ENCODE measurements at regions not wholly inside any gene's neighbourhood (a gene's known extent, or its start where the extent isn't known, plus 50 kb on each side); places are given as distances from the start of the nearest gene placed in this dataset.

GRCh38 chr4:124234771-124235170, 477.8 kb downstream of the ANKRD50 start:
- no peak for DNase-seq (ENCODE audit: low spot score)
- H3K36me3 Mint-ChIP-seq: no peaks in the 10 kb centered on the region
- H3K27ac Mint-ChIP-seq: no peak overlapping the region
- ATAC-seq: no peak
- CTCF ChIA-PET: no interaction called here
- peaks cover 3% of the 10 kb centered on the region; the same call in 1 of the 2 replicates for H3K9me3 Mint-ChIP-seq
- H3K4me3 Mint-ChIP-seq: no peak overlapping the region
- no peaks in the 10 kb centered on the region for H3K27me3 Mint-ChIP-seq (ENCODE audit: low read depth)
- POLR2A ChIA-PET: no interaction called here
- TF ChIP-seq ZNF416 (CRISPR knock-in tag; IDR thresholded peaks at IDR 0.05) (no peak), USF1 (CRISPR knock-in tag; IDR thresholded peaks at IDR 0.05) (no peak), FOXP1 (CRISPR knock-in tag; IDR thresholded peaks at IDR 0.05; ENCODE audit: borderline replicate concordance) (no peak), MYBL2 (CRISPR knock-in tag; IDR thresholded peaks at IDR 0.05) (no peak), HMGA2 (CRISPR knock-in tag; IDR thresholded peaks at IDR 0.05) (no peak), CREM (CRISPR knock-in tag; IDR thresholded peaks at IDR 0.05) (no peak), CBFB (CRISPR knock-in tag; IDR thresholded peaks at IDR 0.05; ENCODE audit: low read depth) (no peak)
- TF ChIP-seq, protein P1, sequence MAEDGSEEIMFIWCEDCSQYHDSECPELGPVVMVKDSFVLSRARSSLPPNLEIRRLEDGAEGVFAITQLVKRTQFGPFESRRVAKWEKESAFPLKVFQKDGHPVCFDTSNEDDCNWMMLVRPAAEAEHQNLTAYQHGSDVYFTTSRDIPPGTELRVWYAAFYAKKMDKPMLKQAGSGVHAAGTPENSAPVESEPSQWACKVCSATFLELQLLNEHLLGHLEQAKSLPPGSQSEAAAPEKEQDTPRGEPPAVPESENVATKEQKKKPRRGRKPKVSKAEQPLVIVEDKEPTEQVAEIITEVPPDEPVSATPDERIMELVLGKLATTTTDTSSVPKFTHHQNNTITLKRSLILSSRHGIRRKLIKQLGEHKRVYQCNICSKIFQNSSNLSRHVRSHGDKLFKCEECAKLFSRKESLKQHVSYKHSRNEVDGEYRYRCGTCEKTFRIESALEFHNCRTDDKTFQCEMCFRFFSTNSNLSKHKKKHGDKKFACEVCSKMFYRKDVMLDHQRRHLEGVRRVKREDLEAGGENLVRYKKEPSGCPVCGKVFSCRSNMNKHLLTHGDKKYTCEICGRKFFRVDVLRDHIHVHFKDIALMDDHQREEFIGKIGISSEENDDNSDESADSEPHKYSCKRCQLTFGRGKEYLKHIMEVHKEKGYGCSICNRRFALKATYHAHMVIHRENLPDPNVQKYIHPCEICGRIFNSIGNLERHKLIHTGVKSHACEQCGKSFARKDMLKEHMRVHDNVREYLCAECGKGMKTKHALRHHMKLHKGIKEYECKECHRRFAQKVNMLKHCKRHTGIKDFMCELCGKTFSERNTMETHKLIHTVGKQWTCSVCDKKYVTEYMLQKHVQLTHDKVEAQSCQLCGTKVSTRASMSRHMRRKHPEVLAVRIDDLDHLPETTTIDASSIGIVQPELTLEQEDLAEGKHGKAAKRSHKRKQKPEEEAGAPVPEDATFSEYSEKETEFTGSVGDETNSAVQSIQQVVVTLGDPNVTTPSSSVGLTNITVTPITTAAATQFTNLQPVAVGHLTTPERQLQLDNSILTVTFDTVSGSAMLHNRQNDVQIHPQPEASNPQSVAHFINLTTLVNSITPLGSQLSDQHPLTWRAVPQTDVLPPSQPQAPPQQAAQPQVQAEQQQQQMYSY (CRISPR knock-in tag; IDR thresholded peaks at IDR 0.05): no peak
- TF ChIP-seq, protein P2, sequence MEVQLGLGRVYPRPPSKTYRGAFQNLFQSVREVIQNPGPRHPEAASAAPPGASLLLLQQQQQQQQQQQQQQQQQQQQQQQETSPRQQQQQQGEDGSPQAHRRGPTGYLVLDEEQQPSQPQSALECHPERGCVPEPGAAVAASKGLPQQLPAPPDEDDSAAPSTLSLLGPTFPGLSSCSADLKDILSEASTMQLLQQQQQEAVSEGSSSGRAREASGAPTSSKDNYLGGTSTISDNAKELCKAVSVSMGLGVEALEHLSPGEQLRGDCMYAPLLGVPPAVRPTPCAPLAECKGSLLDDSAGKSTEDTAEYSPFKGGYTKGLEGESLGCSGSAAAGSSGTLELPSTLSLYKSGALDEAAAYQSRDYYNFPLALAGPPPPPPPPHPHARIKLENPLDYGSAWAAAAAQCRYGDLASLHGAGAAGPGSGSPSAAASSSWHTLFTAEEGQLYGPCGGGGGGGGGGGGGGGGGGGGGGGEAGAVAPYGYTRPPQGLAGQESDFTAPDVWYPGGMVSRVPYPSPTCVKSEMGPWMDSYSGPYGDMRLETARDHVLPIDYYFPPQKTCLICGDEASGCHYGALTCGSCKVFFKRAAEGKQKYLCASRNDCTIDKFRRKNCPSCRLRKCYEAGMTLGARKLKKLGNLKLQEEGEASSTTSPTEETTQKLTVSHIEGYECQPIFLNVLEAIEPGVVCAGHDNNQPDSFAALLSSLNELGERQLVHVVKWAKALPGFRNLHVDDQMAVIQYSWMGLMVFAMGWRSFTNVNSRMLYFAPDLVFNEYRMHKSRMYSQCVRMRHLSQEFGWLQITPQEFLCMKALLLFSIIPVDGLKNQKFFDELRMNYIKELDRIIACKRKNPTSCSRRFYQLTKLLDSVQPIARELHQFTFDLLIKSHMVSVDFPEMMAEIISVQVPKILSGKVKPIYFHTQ (CRISPR knock-in tag; IDR thresholded peaks at IDR 0.05): no peak
- TF ChIP-seq, protein P3, sequence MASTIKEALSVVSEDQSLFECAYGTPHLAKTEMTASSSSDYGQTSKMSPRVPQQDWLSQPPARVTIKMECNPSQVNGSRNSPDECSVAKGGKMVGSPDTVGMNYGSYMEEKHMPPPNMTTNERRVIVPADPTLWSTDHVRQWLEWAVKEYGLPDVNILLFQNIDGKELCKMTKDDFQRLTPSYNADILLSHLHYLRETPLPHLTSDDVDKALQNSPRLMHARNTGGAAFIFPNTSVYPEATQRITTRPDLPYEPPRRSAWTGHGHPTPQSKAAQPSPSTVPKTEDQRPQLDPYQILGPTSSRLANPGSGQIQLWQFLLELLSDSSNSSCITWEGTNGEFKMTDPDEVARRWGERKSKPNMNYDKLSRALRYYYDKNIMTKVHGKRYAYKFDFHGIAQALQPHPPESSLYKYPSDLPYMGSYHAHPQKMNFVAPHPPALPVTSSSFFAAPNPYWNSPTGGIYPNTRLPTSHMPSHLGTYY (CRISPR knock-in tag; IDR thresholded peaks at IDR 0.05): no peak
- H3K4me1 Mint-ChIP-seq: peaks cover 4% of the 10 kb centered on the region; the same call in 1 of the 2 replicates

- H3K9me3 Mint-ChIP-seq: peaks cover 34% of the 10 kb centered on the region
- ATAC-seq (no peak), DNase-seq (ENCODE audit: low spot score) (no peak)
- peaks cover 4% of the 10 kb centered on the region; the same call in 1 of the 2 replicates for H3K36me3 Mint-ChIP-seq
- no peak overlapping the region for H3K4me3 Mint-ChIP-seq
- H3K27me3 Mint-ChIP-seq (ENCODE audit: low read depth): no peaks in the 10 kb centered on the region
- no peaks in the 10 kb centered on the region for H3K4me1 Mint-ChIP-seq
- POLR2A ChIA-PET: no interaction called here
- H3K27ac Mint-ChIP-seq: no peak overlapping the region
- CTCF ChIA-PET: no interaction called here
- TF ChIP-seq SMAD3 (CRISPR knock-in tag; IDR thresholded peaks at IDR 0.05; ENCODE audit: borderline replicate concordance): no peak
- no peak for TF ChIP-seq TEAD4 (CRISPR knock-in tag; IDR thresholded peaks at IDR 0.05)
- no peak for TF ChIP-seq FOXJ3 (CRISPR knock-in tag; IDR thresholded peaks at IDR 0.05; ENCODE audit: borderline replicate concordance)
- TF ChIP-seq CREB1 (CRISPR knock-in tag; IDR thresholded peaks at IDR 0.05): no peak
- no peak for TF ChIP-seq RELA (CRISPR knock-in tag; IDR thresholded peaks at IDR 0.05; ENCODE audit: borderline replicate concordance)
- TF ChIP-seq ELF4 (CRISPR knock-in tag; IDR thresholded peaks at IDR 0.05; ENCODE audit: low read depth): no peak
- no peak for TF ChIP-seq ATF3 (CRISPR knock-in tag; conservative IDR thresholded peaks at IDR 0.05)
- no peak for TF ChIP-seq CDX4 (CRISPR knock-in tag; IDR thresholded peaks at IDR 0.05; ENCODE audit: borderline replicate concordance)
- no peak for TF ChIP-seq ZNF416 (CRISPR knock-in tag; IDR thresholded peaks at IDR 0.05)
- no peak for TF ChIP-seq GTF2I (CRISPR knock-in tag; conservative IDR thresholded peaks at IDR 0.05)
- no peak for TF ChIP-seq ZNF138 (CRISPR knock-in tag; conservative IDR thresholded peaks at IDR 0.05)
- no peak for TF ChIP-seq ZNF317 (CRISPR knock-in tag; IDR thresholded peaks at IDR 0.05; ENCODE audit: borderline replicate concordance, low read depth)
- TF ChIP-seq AFF4 (CRISPR knock-in tag; IDR thresholded peaks at IDR 0.05; ENCODE audit: borderline replicate concordance): no peak
Measured at GRCh38 chr4:124243671-124244366, 468.7 kb downstream of the ANKRD50 start.

All from WTC11 (cell line).